ENCODE measurements at regions not wholly inside any gene's neighbourhood (a gene's known extent, or its start where the extent isn't known, plus 50 kb on each side); places are given as distances from the start of the nearest gene placed in this dataset.
"Not testable (repeated sequence)": the region's sequence is repeated elsewhere in the genome, so short reads cannot be mapped to it uniquely, and the experiment has no call there.

GRCh38 chr2:118421648-118422047 lies 333.4 kb downstream of the INSIG2 start:
- no peak for DNase-seq
- 38% methylated on average over 3 of the region's 3 CpGs for WGBS (ENCODE audit: low lambda C conversion rate)
- Histone ChIP-seq H2AFZ (ENCODE audit: low read depth) (no peak overlapping the region), H3K27ac (ENCODE audit: low read depth in 2 of 2, low read length in 1 of 2) (no peak overlapping the region), H3K4me1 (ENCODE audit: control insufficient read depth in 1 of 2, insufficient read depth in 2 of 2, low read depth in 1 of 2, low read length in 1 of 2) (no peaks in the 10 kb centered on the region), H3K4me3 (ENCODE audit: low read depth in 2 of 2, low read length in 1 of 2) (no peak overlapping the region), H3K9me3 (0 out of 2 replicates have a peak, but pooled peaks cover 3% of the 10 kb centered on the region), H3K4me2 (no peak overlapping the region), H3K9ac (no peak overlapping the region), H3K27me3 (ENCODE audit: insufficient read depth) (0 out of 2 replicates have a peak, but pooled peaks cover 4% of the 10 kb centered on the region), H3K79me2 (ENCODE audit: insufficient read depth) (no peaks in the 10 kb centered on the region), H4K20me1 (ENCODE audit: insufficient read depth) (no peaks in the 10 kb centered on the region), H3K36me3 (replicated peaks in 1 of 2; ENCODE audit: control insufficient read depth in 1 of 2, insufficient read depth in 2 of 2, low read length in 1 of 2) (no peaks in the 10 kb centered on the region), H3K9me2 (no peaks in the 10 kb centered on the region), H3F3A (replicated peaks; ENCODE audit: insufficient read depth) (no peaks in the 10 kb centered on the region)
- POLR2A ChIA-PET, result no interaction called here
- no peak for TF ChIP-seq RFX5 (IDR thresholded peaks at IDR 0.05; ENCODE audit: low read length)
- no peak for TF ChIP-seq FOXM1 (IDR thresholded peaks at IDR 0.05; ENCODE audit: low read depth)
- TF ChIP-seq GABPA (IDR thresholded peaks at IDR 0.05; ENCODE audit: low read depth), result no peak
- no peak for TF ChIP-seq PBX3 (IDR thresholded peaks at IDR 0.05)
- TF ChIP-seq YY1 (IDR thresholded peaks at IDR 0.05; ENCODE audit: low read depth), result no peak
- TF ChIP-seq FOSL2 (IDR thresholded peaks at IDR 0.05; ENCODE audit: borderline replicate concordance, low read depth), result no peak
- TF ChIP-seq ZBTB33 (IDR thresholded peaks at IDR 0.05; ENCODE audit: borderline replicate concordance, low read depth), result no peak
- no peak for TF ChIP-seq TAF1 (IDR thresholded peaks at IDR 0.05; ENCODE audit: borderline replicate concordance, low read depth, low read length)
- TF ChIP-seq EP300 (IDR thresholded peaks at IDR 0.05; ENCODE audit: borderline replicate concordance in 1 of 2, low read depth in 1 of 2, low read length in 1 of 2), result no peak
- TF ChIP-seq POLR2AphosphoS5 (IDR thresholded peaks at IDR 0.05; ENCODE audit: low read depth, low read length), result no peak
- TF ChIP-seq NFIC (IDR thresholded peaks at IDR 0.05; ENCODE audit: borderline replicate concordance), result no peak
- no peak for TF ChIP-seq GATA2 (CRISPR knock-in tag; IDR thresholded peaks at IDR 0.05)
- TF ChIP-seq RXRA (IDR thresholded peaks at IDR 0.05; ENCODE audit: borderline replicate concordance, low read depth), result no peak
- CTCF ChIA-PET, result no interaction called here

DNA sequence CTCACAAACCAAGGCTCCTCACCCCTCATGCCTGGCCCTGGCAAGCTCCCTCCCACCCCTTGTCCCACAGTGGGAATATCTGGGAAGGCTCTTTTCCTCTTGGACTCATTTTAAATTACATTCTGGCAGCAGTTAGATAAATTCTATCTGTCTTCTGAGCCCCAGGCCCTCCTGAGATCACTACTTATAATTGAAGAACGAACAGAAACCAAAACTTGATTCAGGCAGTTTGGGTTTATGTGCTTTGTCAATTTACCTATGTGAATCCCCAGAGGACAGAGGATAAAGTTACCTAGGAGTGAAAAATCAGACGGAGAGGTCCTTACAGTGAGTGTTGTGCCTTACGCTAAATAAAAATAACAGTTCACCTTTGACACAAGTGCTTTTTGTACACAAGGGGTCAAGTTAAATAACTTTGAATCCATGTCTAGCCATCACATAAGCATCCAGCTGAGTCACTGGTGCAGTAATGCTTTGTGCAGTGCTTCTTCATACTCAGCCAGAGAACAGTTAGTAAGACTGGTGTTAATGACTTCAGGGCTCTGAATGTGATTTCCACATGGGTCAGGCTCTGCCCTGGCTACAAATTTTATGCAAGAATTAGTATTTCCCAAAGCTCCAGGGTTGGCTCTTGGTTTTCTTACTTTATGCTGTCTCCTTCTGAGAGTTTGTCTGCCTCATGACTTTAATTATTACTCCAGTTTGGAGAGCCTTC lies 329.3 kb downstream of the INSIG2 start:
- Histone ChIP-seq H2AFZ (ENCODE audit: low read depth) (no peak overlapping the region), H3K79me2 (ENCODE audit: insufficient read depth) (no peaks in the 10 kb centered on the region), H3F3A (replicated peaks; ENCODE audit: insufficient read depth) (no peaks in the 10 kb centered on the region), H3K4me1 (ENCODE audit: control insufficient read depth in 1 of 2, insufficient read depth in 2 of 2, low read depth in 1 of 2, low read length in 1 of 2) (no peaks in the 10 kb centered on the region), H4K20me1 (ENCODE audit: insufficient read depth) (no peaks in the 10 kb centered on the region), H3K4me3 (ENCODE audit: low read depth in 2 of 2, low read length in 1 of 2) (no peak overlapping the region), H3K36me3 (replicated peaks in 1 of 2; ENCODE audit: control insufficient read depth in 1 of 2, insufficient read depth in 2 of 2, low read length in 1 of 2) (no peaks in the 10 kb centered on the region), H3K9me2 (no peaks in the 10 kb centered on the region), H3K27me3 (ENCODE audit: insufficient read depth) (no peaks in the 10 kb centered on the region), H3K9ac (no peak overlapping the region), H3K9me3 (0 out of 2 replicates have a peak, but pooled peaks cover 3% of the 10 kb centered on the region), H3K4me2 (no peak overlapping the region), H3K27ac (ENCODE audit: low read depth in 2 of 2, low read length in 1 of 2) (no peak overlapping the region)
- DNase-seq, result no peak
- ChIA-PET POLR2A (no interaction called here), CTCF (interaction anchor here (1.2 kb wide), 1 partner anchor 14 kb away, joined by 4 read pairs; no protein-coding TSS in a partner anchor)
- TF ChIP-seq, protein P1, sequence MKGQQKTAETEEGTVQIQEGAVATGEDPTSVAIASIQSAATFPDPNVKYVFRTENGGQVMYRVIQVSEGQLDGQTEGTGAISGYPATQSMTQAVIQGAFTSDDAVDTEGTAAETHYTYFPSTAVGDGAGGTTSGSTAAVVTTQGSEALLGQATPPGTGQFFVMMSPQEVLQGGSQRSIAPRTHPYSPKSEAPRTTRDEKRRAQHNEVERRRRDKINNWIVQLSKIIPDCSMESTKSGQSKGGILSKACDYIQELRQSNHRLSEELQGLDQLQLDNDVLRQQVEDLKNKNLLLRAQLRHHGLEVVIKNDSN (IDR thresholded peaks at IDR 0.05; ENCODE audit: borderline replicate concordance, low read depth), result no peak
- 14% methylated on average over 3 of the region's 3 CpGs for WGBS (ENCODE audit: low lambda C conversion rate)

DNA sequence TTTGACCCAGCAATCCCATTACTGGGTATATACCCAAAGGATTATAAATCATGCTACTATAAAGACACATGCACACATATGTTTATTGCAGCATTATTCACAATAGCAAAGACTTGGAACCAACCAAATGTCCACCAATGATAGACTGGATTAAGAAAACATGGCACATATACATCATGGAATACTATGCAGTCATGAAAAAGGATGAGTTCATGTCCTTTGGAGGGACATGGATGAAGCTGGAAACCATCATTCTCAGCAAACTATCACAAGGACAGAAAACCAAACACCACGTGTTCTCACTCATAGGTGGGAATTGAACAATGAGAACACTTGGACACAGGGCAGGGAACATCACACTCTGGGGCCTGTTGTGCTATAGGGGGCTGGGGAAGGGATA lies 326.9 kb downstream of the INSIG2 start:
- WGBS (ENCODE audit: low lambda C conversion rate), result 0% methylated on average over 1 of the region's 1 CpG
- H3K9me3 ChIP-seq; H3K27ac ChIP-seq (ENCODE audit: low read depth in 2 of 2, low read length in 1 of 2); H3K9ac ChIP-seq; H3F3A ChIP-seq (replicated peaks; ENCODE audit: insufficient read depth); H3K9me2 ChIP-seq; H3K4me1 ChIP-seq (ENCODE audit: control insufficient read depth in 1 of 2, insufficient read depth in 2 of 2, low read depth in 1 of 2, low read length in 1 of 2); H3K4me2 ChIP-seq; POLR2A ChIA-PET; H2AFZ ChIP-seq (ENCODE audit: low read depth); H3K36me3 ChIP-seq (replicated peaks in 1 of 2; ENCODE audit: control insufficient read depth in 1 of 2, insufficient read depth in 2 of 2, low read length in 1 of 2); H3K27me3 ChIP-seq (ENCODE audit: insufficient read depth); CTCF ChIA-PET; DNase-seq; H3K4me3 ChIP-seq (ENCODE audit: low read depth in 2 of 2, low read length in 1 of 2); H4K20me1 ChIP-seq (ENCODE audit: insufficient read depth); H3K79me2 ChIP-seq (ENCODE audit: insufficient read depth): not testable (repeated sequence)
